Inflammatory macrophage treated with lipopolysaccharide for 4 hours (primary cell): ENCODE measurements at regions not wholly inside any gene's neighbourhood (a gene's known extent, or its start where the extent isn't known, plus 50 kb on each side); places are given as distances from the start of the nearest gene placed in this dataset.
A peak's percentile ranks its signal among the peaks of the same experiment; 100 is the strongest.

Source experiments
- DNase-seq: peaks from one replicate; pipeline ENCODE4 v3.0.0-alpha.2; 2020

DNA sequence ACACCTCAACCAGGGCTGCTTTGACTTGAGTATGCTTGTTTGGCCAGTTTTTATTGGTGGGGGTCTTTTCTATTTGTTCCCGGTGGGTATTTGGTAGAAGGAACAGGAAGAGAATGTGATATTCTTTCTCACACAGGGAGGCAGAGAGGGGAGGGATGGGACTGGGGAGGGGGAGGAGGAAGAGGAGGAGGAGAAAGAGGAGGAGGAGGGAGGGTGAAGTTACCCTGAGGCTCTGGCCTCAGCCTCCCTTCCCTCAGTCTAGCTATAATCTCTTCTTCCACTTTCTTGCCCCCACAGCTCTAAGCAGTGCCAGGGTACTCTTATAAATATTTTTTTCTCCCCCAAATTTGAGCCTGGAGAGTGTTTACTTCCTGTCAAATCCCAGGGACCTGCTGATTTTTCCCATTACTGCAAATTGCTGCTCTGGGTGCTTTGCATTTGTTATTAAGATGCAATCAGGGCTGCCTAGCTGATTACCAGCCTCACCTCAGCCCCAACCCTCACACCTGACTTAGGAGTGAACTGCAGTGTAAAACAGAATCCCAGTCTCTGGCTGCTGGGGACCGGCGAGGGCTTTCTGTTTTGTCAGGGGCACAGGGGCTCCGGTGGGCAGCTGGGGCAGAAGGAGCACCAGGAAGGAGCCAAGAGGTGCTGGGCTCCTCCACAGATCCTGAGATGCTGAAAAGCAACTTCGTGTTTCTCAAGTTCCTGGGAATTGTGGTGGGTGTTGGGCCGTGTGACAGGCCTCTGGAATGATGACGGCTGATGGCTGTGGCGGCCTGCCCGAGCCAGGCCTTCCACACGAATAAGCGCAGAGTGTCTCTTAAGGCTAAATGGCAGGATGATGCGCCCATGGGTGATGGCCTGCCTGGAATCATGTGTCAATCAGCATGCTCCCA lies 141.4 kb downstream of the CD83 start:
- no peak for DNase-seq

- no peak for DNase-seq
Measured at GRCh38 chr6:14259594-14260152, 142.1 kb downstream of the CD83 start.

- DNase-seq = no peak
Measured at GRCh38 chr6:14260839-14261238, 143.3 kb downstream of the CD83 start.

GRCh38 chr6:14263881-14264424 lies 146.4 kb downstream of the CD83 start:
- DNase-seq = no peak

DNA sequence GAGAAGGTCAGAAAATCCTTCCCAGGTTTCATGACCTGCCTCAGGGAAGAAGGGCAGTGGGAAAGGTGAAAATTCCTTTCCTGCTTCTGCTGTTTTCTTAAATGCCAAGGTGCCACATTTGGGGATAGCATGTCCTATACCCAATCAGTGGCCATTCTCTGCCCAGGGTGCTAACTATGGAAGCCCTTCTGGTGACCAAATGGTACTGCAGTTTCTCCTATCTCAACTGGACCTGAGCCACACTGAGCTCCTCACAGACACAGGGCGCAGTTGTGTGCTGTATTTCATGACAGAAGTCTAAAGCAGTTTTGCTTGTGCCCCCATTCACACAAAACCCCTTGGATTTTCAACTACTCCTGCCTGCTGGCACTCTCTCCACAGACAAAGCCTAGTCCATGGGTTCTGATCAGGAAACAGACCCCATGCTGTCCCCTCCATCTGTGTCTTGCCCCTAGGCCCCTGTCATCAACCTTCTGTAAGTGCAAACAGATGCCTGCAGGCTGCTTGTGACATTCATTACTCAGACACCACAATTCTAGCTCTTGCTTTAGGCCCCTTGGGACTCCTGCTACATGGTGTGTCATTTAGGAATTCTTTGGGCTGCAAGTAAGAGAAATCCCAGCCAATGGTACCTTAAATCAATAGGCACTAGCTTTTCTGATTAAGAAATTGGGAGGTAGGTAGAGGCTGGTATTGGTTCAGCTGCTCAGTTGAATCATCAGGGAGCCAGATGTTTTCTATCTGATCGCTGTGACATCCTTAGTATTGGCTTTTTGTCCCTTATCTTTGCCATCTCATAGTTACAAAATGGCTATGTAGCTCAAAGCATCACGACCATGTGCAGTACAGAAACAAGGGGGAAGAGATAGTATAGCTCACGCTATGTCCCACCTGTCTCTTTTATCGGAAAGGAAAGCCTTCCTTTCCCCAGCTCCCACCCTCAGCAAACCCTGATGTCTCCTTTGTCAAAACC lies 147.8 kb downstream of the CD83 start:
- no peak for DNase-seq

GRCh38 chr6:14266266-14266665 lies 148.7 kb downstream of the CD83 start:
- no peak for DNase-seq

DNA sequence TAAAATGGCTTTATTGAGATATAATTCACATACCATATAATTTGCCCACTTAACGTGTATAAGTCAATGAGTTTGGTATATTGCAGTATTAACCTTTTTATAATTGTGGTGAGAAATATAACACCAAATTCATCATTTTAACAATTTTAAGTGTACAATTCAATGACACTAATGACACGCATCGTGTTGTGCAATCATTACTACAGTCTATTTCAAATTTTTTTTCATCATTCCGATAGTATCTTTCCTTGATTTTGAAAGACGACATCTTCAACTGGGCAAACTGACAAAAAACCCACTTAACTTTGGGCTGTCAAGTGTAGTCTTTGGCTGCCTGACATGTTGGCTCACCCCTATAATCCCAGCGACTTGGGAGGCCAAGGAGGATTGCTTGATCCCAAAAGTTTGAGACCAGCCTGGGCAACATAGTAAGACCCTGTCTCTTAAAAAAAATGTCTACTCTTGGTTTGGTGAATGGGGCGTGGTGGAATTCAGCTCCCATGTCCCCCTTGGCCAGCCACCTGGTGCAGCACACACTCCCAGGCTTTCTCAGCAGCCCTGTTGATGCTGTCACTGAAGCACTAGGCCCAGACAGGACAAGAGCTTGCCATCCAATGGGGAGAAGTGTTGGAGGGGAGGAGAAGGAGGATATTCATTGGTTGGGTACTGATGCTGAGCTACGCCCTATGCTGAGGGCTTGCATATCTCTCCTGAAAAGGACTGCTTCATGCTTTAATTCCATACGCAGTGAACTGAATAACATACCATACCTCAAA lies 150.5 kb downstream of the CD83 start:
- DNase-seq = no peak

- no peak for DNase-seq
Measured at GRCh38 chr6:14269436-14269835, 151.9 kb downstream of the CD83 start.

GRCh38 chr6:14270142-14270893 lies 152.7 kb downstream of the CD83 start:
- DNase-seq = no peak

DNA sequence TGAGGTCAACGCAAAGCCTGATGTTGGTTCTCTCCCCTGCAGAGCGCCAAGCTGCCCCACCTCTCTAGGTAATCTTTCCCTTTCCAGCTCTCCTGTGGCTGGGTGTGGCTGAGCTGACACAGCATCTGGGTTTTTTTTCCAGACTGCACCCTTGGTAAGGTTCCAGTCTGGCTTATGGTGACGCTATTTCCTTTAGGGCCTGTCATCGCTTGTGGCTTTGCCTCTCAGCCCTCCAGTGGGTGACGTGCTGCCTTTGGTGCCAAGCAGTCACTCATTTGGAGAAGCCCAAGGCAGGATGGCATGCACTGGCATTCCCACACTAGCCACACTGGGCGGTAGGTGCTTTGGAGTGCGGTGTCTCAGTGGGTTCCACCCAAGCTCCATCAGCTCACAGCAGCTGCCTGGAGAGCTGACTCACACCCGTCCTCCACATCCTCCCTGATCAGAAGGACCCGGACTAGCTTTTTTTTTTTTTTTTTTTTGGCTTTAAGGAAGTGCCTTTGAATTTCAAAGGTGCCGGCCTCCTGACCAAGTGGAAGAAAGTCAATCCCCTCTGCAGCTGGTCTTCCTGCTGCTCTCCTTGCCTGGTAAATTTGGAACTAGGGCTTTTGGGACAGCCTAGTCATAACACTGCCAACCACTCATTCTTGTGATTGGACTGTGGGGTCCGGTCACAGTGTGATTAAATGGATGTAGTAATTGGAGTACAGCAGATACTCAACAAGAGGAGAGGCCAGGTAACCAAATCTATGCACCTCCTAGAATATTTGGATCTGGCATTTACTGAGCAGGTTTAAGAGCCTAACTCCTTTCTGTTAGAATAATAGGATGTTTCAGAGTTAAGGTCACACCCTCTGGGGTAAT lies 153.6 kb downstream of the CD83 start:
- peak; percentile 88 for DNase-seq

DNA sequence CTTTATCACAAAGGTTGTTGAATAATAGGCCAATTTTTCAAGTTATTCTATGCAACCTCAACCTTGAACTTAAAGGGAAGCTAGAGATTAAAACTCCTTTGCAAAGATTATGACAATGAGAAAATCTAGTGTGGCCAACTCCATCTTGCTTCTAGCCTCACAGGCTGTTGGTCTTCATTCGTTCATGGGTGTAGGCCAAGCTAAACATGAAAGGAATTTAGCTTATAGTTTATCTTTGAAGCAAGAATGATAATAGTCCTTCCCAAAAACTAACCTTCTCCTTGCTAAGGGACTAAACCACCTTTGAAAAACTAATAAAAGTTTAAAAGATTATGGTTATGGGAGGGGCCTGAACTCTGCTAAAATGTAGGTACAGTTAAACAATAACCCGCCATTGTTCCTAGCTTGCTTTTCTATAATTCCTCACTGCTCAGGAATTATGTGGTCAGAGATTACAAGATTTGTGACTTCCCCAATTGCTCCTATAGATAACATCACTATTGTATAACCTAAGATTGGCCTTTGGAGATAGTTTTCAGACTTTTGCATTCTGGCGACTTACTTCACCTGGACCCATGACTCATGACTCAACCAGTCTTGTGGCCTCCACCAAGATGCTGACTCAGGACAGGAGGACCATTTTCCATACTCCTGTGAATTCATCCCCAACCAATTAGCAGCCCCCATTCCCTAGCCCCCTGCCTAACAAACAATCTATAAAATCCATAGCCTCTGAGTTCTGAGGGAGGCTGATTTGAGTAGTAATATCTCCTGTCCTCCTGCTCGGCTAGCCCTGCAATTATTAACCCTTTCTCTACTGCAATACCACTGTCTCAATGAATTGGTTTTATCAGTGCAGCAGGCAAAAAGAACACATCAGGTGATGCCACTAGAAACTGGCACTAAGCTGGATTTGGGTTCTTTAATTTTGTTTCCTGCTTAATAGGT lies 154.5 kb downstream of the CD83 start:
- DNase-seq = peak; percentile 74

DNA sequence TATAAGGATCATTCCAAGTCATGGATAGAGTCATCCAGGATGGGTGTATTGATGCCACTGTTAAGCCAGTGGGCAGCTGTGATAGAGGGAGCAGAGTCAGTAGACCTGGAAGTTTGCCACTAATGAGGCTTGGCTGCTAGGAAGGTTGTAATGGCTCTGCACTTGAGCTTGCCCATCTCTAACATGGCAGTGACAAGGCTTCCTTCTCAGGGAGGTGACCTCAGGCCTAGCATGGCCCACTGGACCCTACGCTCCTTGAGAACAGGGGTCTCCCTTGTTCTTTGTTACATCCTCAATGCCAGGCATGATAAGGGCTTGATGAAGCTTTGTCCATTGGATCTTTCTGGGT lies 155.1 kb downstream of the CD83 start:
- DNase-seq = no peak

- DNase-seq = peak; percentile 68
Measured at GRCh38 chr6:14273191-14273590, 155.6 kb downstream of the CD83 start.

DNA sequence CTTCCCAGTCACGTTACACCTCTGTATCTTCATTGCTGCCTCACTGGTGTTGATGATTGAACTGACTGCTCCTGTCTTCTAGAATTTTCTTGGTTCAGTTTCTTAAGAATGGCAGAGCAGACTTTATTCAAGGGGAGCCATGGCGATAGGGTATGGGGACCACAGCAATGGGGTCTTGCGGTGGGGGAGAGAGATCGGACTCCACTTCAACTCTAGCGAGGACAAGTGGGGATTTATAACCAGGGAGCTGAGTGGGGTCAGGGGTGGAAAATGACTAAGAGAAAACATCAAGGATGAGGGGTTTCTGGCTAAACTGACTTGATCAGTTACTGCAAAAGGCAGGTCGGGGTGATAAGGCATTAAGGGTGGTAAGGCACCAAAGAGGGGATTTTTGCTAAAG lies 156.4 kb downstream of the CD83 start:
- no peak for DNase-seq

- no peak for DNase-seq
Measured at GRCh38 chr6:14274546-14275492, 157.2 kb downstream of the CD83 start.

DNA sequence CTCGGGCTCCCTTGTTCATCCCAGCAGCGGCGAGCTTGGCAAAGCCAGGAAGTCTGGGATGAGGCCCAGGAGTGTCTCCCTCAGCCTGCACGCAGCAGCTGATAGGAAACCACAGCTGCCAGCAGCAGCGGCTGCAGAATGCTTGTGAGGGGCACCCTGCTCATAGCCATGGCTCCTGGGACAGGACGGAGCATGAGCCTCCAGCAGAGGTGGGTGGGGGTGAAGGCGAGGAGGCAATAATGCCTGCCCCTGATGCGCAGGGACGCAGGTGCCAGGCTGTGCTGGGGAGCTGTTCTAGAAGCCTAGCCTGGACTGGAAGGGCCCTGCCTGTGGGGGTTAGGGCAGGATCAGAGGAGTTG lies 157.9 kb downstream of the CD83 start:
- no peak for DNase-seq

DNA sequence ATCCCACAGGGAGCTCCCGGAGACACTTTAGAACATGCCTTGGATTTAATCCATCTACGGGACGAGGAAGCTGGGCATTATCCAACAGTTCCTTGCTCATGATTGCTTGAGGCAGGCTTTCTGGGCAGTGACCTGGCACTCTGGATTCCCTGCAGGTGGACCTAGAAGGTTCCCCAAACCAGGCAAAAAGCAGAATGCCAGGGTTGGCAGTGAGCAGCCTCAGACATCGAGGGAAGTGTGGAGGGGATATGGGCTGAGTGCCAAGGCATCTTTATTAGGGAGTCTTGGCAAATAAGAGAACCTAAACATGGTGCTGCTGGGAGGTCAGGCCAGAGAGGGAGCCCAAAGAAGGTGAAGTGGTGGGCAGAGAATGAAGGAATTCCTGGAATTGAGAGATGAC lies 158.5 kb downstream of the CD83 start:
- no peak for DNase-seq

DNA sequence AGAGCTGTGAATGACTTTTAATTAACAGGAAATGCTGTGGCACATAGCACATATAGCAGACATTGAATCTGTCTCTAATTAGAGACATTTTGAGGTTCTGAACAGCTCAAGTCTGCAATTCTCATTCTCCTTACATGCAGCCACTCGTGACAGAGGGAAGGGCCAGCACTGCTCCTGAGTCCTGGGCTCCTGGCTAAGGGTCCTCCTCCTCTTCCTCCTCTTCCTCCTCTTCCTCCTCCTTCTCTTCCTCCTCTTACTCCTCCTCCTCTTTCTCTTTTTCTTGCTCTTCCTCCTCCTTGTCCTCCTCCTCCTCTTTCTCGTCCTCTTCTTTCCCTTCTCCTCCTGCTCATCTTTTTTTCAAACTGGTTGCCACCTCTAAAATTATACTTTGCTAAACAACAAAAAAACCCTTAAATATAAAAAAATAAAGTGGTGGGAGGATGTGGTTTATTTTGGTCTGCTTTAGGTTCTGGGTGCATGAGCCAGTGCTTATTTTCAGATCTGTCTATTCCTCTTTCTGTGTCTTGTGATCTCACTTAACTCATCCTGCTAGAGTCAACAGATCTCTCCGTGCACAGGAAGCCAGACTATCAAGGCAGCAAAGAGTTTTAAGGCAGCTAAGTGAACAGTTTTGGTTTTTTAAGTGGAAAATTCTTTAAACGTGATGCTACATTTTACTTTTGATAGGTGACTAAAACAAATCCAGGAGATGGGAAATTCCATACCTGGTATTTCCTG lies 159.3 kb downstream of the CD83 start:
- DNase-seq = peak; percentile 86
